GM12872 (cell line): ENCODE measurements at regions not wholly inside any gene's neighbourhood (a gene's known extent, or its start where the extent isn't known, plus 50 kb on each side); places are given as distances from the start of the nearest gene placed in this dataset.

Source experiments
- CTCF ChIP-seq: IDR thresholded peaks from 3 replicates; pipeline ENCODE4 v1.5.1; 2011; ENCODE audit warnings: low read depth, mild to moderate bottlenecking, low read length, moderate library complexity; ENCODE audit not compliant: insufficient read depth

- no peak for TF ChIP-seq CTCF
Measured at GRCh38 chr1:187413405-187414169, 584.8 kb downstream of the PLA2G4A start.

- no peak for TF ChIP-seq CTCF
Measured at GRCh38 chr1:187415065-187415464, 586.3 kb downstream of the PLA2G4A start.

GRCh38 chr1:187417520-187417919 lies 588.8 kb downstream of the PLA2G4A start:
- no peak for TF ChIP-seq CTCF

- no peak for TF ChIP-seq CTCF
Measured at GRCh38 chr1:187433598-187433997, 604.8 kb downstream of the PLA2G4A start.

- no peak for TF ChIP-seq CTCF
Measured at GRCh38 chr1:187442603-187443002, 613.9 kb downstream of the PLA2G4A start.

GRCh38 chr1:187443939-187444338 lies 615.2 kb downstream of the PLA2G4A start:
- no peak for TF ChIP-seq CTCF

- no peak for TF ChIP-seq CTCF
Measured at GRCh38 chr1:187445066-187445465, 616.3 kb downstream of the PLA2G4A start.

- TF ChIP-seq CTCF: no peak
Measured at GRCh38 chr1:187451238-187451637, 622.5 kb downstream of the PLA2G4A start.
